Uterus (tissue), 2 donors: ENCODE measurements at regions not wholly inside any gene's neighbourhood (a gene's known extent, or its start where the extent isn't known, plus 50 kb on each side); places are given as distances from the start of the nearest gene placed in this dataset.

Experiments
- POLR2A ChIP-seq, 2 donors: fragments of 450-650 bp; IDR thresholded peaks; one replicate each; pipeline ENCODE4 v1.6.1; 2016; ENCODE audit warnings: antibody characterized with exemption in 2 of 2, mild to moderate bottlenecking in 1 of 2, moderate library complexity in 1 of 2
- TF ChIP-seq, protein P1 (sequence below), 4 experiments: fragments of 200-600 bp in 2 of 4; fragments of 450-650 bp in 2 of 4; sonication (generic) in 2 of 4; IDR thresholded peaks; one replicate each; pipeline ENCODE4 v1.5.1; 2016 to 2019; ENCODE audit warnings: antibody characterized with exemption in 4 of 4, mild to moderate bottlenecking in 2 of 4, moderate library complexity in 1 of 4

GRCh38 chr13:90455823-90456222 lies 891.7 kb upstream of the MIR17HG start:
- TF ChIP-seq, protein P1, sequence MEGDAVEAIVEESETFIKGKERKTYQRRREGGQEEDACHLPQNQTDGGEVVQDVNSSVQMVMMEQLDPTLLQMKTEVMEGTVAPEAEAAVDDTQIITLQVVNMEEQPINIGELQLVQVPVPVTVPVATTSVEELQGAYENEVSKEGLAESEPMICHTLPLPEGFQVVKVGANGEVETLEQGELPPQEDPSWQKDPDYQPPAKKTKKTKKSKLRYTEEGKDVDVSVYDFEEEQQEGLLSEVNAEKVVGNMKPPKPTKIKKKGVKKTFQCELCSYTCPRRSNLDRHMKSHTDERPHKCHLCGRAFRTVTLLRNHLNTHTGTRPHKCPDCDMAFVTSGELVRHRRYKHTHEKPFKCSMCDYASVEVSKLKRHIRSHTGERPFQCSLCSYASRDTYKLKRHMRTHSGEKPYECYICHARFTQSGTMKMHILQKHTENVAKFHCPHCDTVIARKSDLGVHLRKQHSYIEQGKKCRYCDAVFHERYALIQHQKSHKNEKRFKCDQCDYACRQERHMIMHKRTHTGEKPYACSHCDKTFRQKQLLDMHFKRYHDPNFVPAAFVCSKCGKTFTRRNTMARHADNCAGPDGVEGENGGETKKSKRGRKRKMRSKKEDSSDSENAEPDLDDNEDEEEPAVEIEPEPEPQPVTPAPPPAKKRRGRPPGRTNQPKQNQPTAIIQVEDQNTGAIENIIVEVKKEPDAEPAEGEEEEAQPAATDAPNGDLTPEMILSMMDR (IDR thresholded peaks at IDR 0.05) = no peak
- no peak for TF ChIP-seq POLR2A (IDR thresholded peaks at IDR 0.05)
